ENCODE measurements at regions not wholly inside any gene's neighbourhood (a gene's known extent, or its start where the extent isn't known, plus 50 kb on each side); places are given as distances from the start of the nearest gene placed in this dataset.

DNA sequence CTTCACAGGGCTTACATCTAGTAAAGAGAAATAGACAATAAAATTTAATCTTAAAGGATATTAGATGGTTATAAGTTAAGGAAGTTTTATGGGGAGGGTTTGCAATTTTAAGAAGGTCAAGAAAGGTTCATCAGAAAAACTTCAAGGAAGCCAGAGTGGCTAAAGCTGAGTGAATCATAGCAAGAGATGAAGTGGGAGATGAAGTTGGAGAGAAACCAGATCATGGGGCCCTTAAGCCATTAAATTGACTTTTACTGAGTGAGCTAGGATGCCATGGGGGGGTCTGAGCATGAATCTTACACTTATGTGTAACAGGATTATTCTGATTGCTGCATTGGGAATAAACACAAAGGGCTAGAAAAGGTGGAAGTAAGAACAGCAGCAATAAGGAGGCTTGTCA is 189.2 kb downstream of the LRIG3 start:
- TF ChIP-seq, protein P1, sequence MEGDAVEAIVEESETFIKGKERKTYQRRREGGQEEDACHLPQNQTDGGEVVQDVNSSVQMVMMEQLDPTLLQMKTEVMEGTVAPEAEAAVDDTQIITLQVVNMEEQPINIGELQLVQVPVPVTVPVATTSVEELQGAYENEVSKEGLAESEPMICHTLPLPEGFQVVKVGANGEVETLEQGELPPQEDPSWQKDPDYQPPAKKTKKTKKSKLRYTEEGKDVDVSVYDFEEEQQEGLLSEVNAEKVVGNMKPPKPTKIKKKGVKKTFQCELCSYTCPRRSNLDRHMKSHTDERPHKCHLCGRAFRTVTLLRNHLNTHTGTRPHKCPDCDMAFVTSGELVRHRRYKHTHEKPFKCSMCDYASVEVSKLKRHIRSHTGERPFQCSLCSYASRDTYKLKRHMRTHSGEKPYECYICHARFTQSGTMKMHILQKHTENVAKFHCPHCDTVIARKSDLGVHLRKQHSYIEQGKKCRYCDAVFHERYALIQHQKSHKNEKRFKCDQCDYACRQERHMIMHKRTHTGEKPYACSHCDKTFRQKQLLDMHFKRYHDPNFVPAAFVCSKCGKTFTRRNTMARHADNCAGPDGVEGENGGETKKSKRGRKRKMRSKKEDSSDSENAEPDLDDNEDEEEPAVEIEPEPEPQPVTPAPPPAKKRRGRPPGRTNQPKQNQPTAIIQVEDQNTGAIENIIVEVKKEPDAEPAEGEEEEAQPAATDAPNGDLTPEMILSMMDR (IDR thresholded peaks at IDR 0.05; ENCODE audit: low read depth, low read length), result no peak
- no peak for TF ChIP-seq EZH2phosphoT487 (IDR thresholded peaks at IDR 0.05; ENCODE audit: low read depth)
